OCI-LY7 (cell line): ENCODE measurements at regions not wholly inside any gene's neighbourhood (a gene's known extent, or its start where the extent isn't known, plus 50 kb on each side); places are given as distances from the start of the nearest gene placed in this dataset.
A peak's percentile ranks its signal among the peaks of the same experiment; 100 is the strongest.

ENCODE experiments used
- BruUV-seq: library from RNA; stranded (reverse); fragments of 400-500 nt; replicated peaks from 2 replicates; lab custom pipeline; 2021; lab: Mats Ljungman, UMichigan
- CTCF ChIA-PET: fragments of 300-600 bp; sonication (Branson Sonifier 250); formaldehyde crosslinking; loops from one replicate; lab custom pipeline; 2022; ENCODE audit warnings: antibody characterized with exemption; ENCODE audit not compliant: unreplicated experiment; lab: Charles Lee
- POLR2A ChIA-PET: fragments of 300-600 bp; sonication (Branson Sonifier 250); formaldehyde crosslinking; loops from one replicate; lab custom pipeline; 2022; ENCODE audit warnings: antibody characterized with exemption; lab: Charles Lee
- DNase-seq: peaks from one replicate; pipeline ENCODE4 v3.0.0-alpha.2; 2015; ENCODE audit warnings: low spot score
- H2AFZ ChIP-seq: fragments of 200-600 bp; sonication (generic), shearing (Covaris generic); 2 replicates; pipeline ENCODE4 v1.6.1; 2014; ENCODE audit warnings: mild to moderate bottlenecking, antibody characterized with exemption, low read length, moderate library complexity
- H3K27ac ChIP-seq: fragments of 200-600 bp; sonication (generic); 2 replicates; pipeline ENCODE4 v1.5.1; 2014; ENCODE audit warnings: mixed run types, low read depth, mild to moderate bottlenecking, moderate library complexity, low read length, inconsistent platforms; ENCODE audit not compliant: poor library complexity, severe bottlenecking
- H3K36me3 ChIP-seq: fragments of 200-600 bp; sonication (generic); 2 replicates; pipeline ENCODE4 v1.6.1; 2014; ENCODE audit warnings: mild to moderate bottlenecking, antibody characterized with exemption, low read length, moderate library complexity, mixed read lengths; ENCODE audit not compliant: insufficient read depth
- H3K4me1 ChIP-seq: fragments of 200-600 bp; sonication (generic); 2 replicates; pipeline ENCODE4 v1.5.1; 2014; ENCODE audit warnings: mild to moderate bottlenecking, low read length; ENCODE audit not compliant: insufficient read depth, poor library complexity, severe bottlenecking
- H3K4me2 ChIP-seq: fragments of 200-600 bp; sonication (generic); 2 replicates; pipeline ENCODE4 v1.6.1; 2014; ENCODE audit warnings: mild to moderate bottlenecking, low read length
- H3K4me3 ChIP-seq: fragments of 200-600 bp; sonication (generic); 2 replicates; pipeline ENCODE4 v1.5.1; 2014; ENCODE audit warnings: mild to moderate bottlenecking, low read depth, low read length; ENCODE audit not compliant: poor library complexity, severe bottlenecking
- H3K79me2 ChIP-seq: fragments of 200-600 bp; sonication (generic); 2 replicates; pipeline ENCODE4 v1.6.1; 2016; ENCODE audit warnings: low read depth, mild to moderate bottlenecking, low read length, moderate library complexity, mixed read lengths; ENCODE audit not compliant: insufficient read depth
- H3K9me2 ChIP-seq: fragments of 200-600 bp; sonication (generic); 2 replicates; pipeline ENCODE4 v1.6.1; 2016; ENCODE audit warnings: mild to moderate bottlenecking, low read length, mixed read lengths; ENCODE audit not compliant: insufficient read depth
- H3K9me3 ChIP-seq: fragments of 200-600 bp; sonication (generic); 2 replicates; pipeline ENCODE4 v1.6.1; 2014; ENCODE audit warnings: mild to moderate bottlenecking, mixed run types, low read length, mixed read lengths
- H4K20me1 ChIP-seq: fragments of 200-600 bp; sonication (generic); 2 replicates; pipeline ENCODE4 v1.6.1; 2014; ENCODE audit warnings: mild to moderate bottlenecking, antibody characterized with exemption, low read length, moderate library complexity, mixed read lengths; ENCODE audit not compliant: insufficient read depth
- CTCF ChIP-seq: fragments of 200-600 bp; sonication (generic); conservative IDR thresholded peaks from 2 replicates; pipeline ENCODE4 v1.5.1; 2014; ENCODE audit warnings: mild to moderate bottlenecking, antibody characterized with exemption, low read length, moderate library complexity, mixed read lengths
- EZH2phosphoT487 ChIP-seq: fragments of 200-600 bp; sonication (generic); IDR thresholded peaks from 2 replicates; pipeline ENCODE4 v1.6.1; 2018; ENCODE audit warnings: low read depth, borderline replicate concordance, mild to moderate bottlenecking, mixed run types, antibody characterized with exemption, low read length, moderate library complexity, mixed read lengths
- intact Hi-C: fragments of 100-400 bp; cut with micrococcal nuclease; formaldehyde crosslinking; loops from one replicate; pipeline ENCODE4 v1.10.0; 2022; ENCODE audit not compliant: unreplicated experiment

GRCh38 chr1:229848752-229849677 lies 218.0 kb upstream of the GALNT2 start:
- H3K9me2 ChIP-seq, result no peaks in the 10 kb centered on the region
- no peaks in the 10 kb centered on the region for H3K36me3 ChIP-seq
- peak; percentile 64 for DNase-seq
- H3K27ac ChIP-seq, result no peak overlapping the region
- no peaks in the 10 kb centered on the region for H3K4me1 ChIP-seq
- BruUV-seq, result no TSS peak
- ChIA-PET POLR2A (interaction anchor here (0.5 to 0.9 kb wide), 3 partner anchors 76 to 263 kb away, joined by 3 to 6 read pairs (median 3); no protein-coding TSS in a partner anchor), CTCF (interaction anchor here (1.1 kb wide), 1 partner anchor 11 kb away, joined by 3 read pairs; no protein-coding TSS in a partner anchor)
- intact Hi-C loops, result no loop called here
- no peak overlapping the region for H3K4me3 ChIP-seq
- H4K20me1 ChIP-seq, result no peaks in the 10 kb centered on the region
- TF ChIP-seq EZH2phosphoT487, result no peak
- peak; percentile 85 for TF ChIP-seq CTCF
- no peaks in the 10 kb centered on the region for H3K9me3 ChIP-seq
- H3K79me2 ChIP-seq, result no peaks in the 10 kb centered on the region
- H3K4me2 ChIP-seq, result no peak overlapping the region
- no peak overlapping the region for H2AFZ ChIP-seq

- Histone ChIP-seq H3K79me2 (no peaks in the 10 kb centered on the region), H2AFZ (no peak overlapping the region), H3K9me2 (no peaks in the 10 kb centered on the region), H3K36me3 (no peaks in the 10 kb centered on the region), H3K9me3 (no peaks in the 10 kb centered on the region), H3K27ac (no peak overlapping the region), H3K4me2 (no peak overlapping the region), H3K4me3 (no peak overlapping the region), H3K4me1 (peaks cover 13% of the 10 kb centered on the region), H4K20me1 (no peaks in the 10 kb centered on the region)
- BruUV-seq, result no TSS peak
- no peak for DNase-seq
- CTCF ChIA-PET, result no interaction called here
- TF ChIP-seq CTCF, result no peak
- no peak for TF ChIP-seq EZH2phosphoT487
- intact Hi-C loops, result loop anchor here (10.0 kb wide), 2 partner anchors 313 to 463 kb away; no protein-coding TSS in a partner anchor
- POLR2A ChIA-PET, result no interaction called here
These were observed 215.5 kb upstream of the GALNT2 start for GRCh38 chr1:229851511-229851910.
